ENCODE measurements at regions not wholly inside any gene's neighbourhood (a gene's known extent, or its start where the extent isn't known, plus 50 kb on each side); places are given as distances from the start of the nearest gene placed in this dataset.

DNA sequence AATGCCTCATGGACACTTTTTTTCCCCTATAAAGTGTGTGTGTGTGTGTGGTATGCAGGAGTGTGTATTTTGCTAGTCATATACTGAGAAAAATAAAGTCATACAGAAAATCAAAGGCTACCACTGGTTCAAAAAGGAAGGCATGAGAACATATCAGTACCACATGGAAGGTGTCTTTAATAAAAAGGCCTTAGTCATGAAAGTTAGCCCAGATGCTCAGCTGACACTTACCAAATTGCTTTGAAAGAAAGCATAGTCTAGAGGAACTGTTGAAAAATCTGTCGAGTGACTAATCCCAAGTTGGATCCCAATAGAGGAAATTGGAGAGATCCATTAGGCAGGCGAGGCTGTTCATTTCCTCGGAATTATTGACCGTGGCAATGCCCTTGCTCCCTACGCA lies 432.9 kb upstream of the CFAP20DC start:
- H3K79me1 ChIP-seq (ENCODE audit: low read depth, low read length): no peaks in the 10 kb centered on the region
- no peaks in the 10 kb centered on the region for H3K4me1 ChIP-seq (ENCODE audit: control insufficient read depth in 2 of 2, insufficient read depth in 1 of 2, low read depth in 1 of 2, low read length in 2 of 2)
- no peaks in the 10 kb centered on the region for H3K27me3 ChIP-seq (ENCODE audit: control insufficient read depth in 3 of 3, insufficient read depth in 3 of 3, low read depth in 1 of 3, low read length in 3 of 3)
- H3K9ac ChIP-seq (ENCODE audit: low read depth, low read length, poor library complexity): no peak overlapping the region
- no peak overlapping the region for H3K14ac ChIP-seq (ENCODE audit: low read length)
- no peak overlapping the region for H2AFZ ChIP-seq (ENCODE audit: low read length)
- H4K91ac ChIP-seq (ENCODE audit: low read depth, low read length, poor library complexity): no peak overlapping the region
- no peak overlapping the region for H2BK15ac ChIP-seq (ENCODE audit: low read length)
- no peaks in the 10 kb centered on the region for H3K36me3 ChIP-seq (replicated peaks in 1 of 2; ENCODE audit: control insufficient read depth in 2 of 2, insufficient read depth in 2 of 2, low read length in 2 of 2)
- no peaks in the 10 kb centered on the region for H3K9me3 ChIP-seq (replicated peaks in 1 of 2; ENCODE audit: control insufficient read depth in 2 of 2, insufficient read depth in 1 of 2, low read depth in 1 of 2, low read length in 2 of 2)
- H3K23ac ChIP-seq (ENCODE audit: low read depth, low read length, poor library complexity): no peak overlapping the region
- no peak overlapping the region for H2BK120ac ChIP-seq (ENCODE audit: low read depth, low read length)
- no peak for DNase-seq (ENCODE audit: low spot score)
- no peak overlapping the region for H2BK12ac ChIP-seq (ENCODE audit: low read length)
- H3K27ac ChIP-seq (replicated peaks; ENCODE audit: low read length): no peak overlapping the region
- H3K4ac ChIP-seq (ENCODE audit: low read length): no peak overlapping the region
- no peak overlapping the region for H3K4me2 ChIP-seq (ENCODE audit: insufficient read depth, low read length, poor library complexity, severe bottlenecking)
- H2BK5ac ChIP-seq (ENCODE audit: low read length): no peak overlapping the region
- WGBS, 2 donors (ENCODE audit: extremely low coverage in 2 of 2, insufficient read length in 2 of 2, insufficient replicate concordance in 1 of 2): no CpG with 5 or more reads among the region's 5 CpGs
- H4K8ac ChIP-seq (ENCODE audit: low read depth, low read length): no peak overlapping the region
- no peak overlapping the region for H2AK5ac ChIP-seq (ENCODE audit: low read depth, low read length)
- no peak overlapping the region for H3K4me3 ChIP-seq (ENCODE audit: low read length in 2 of 2)
- H3K18ac ChIP-seq (ENCODE audit: low read length): no peak overlapping the region

- H2BK120ac ChIP-seq (ENCODE audit: low read depth, low read length): no peak overlapping the region
- no CpG with 5 or more reads among the region's 3 CpGs for WGBS, 2 donors (ENCODE audit: extremely low coverage in 2 of 2, insufficient read length in 2 of 2, insufficient replicate concordance in 1 of 2)
- H3K79me1 ChIP-seq (ENCODE audit: low read depth, low read length): no peaks in the 10 kb centered on the region
- no peak overlapping the region for H3K4ac ChIP-seq (ENCODE audit: low read length)
- H3K14ac ChIP-seq (ENCODE audit: low read length): no peak overlapping the region
- H4K91ac ChIP-seq (ENCODE audit: low read depth, low read length, poor library complexity): no peak overlapping the region
- H3K4me1 ChIP-seq (ENCODE audit: control insufficient read depth in 2 of 2, insufficient read depth in 1 of 2, low read depth in 1 of 2, low read length in 2 of 2): no peaks in the 10 kb centered on the region
- H3K23ac ChIP-seq (ENCODE audit: low read depth, low read length, poor library complexity): no peak overlapping the region
- no peak overlapping the region for H3K9ac ChIP-seq (ENCODE audit: low read depth, low read length, poor library complexity)
- H3K9me3 ChIP-seq (replicated peaks in 1 of 2; ENCODE audit: control insufficient read depth in 2 of 2, insufficient read depth in 1 of 2, low read depth in 1 of 2, low read length in 2 of 2): no peaks in the 10 kb centered on the region
- no peak overlapping the region for H3K4me2 ChIP-seq (ENCODE audit: insufficient read depth, low read length, poor library complexity, severe bottlenecking)
- no peaks in the 10 kb centered on the region for H3K36me3 ChIP-seq (replicated peaks in 1 of 2; ENCODE audit: control insufficient read depth in 2 of 2, insufficient read depth in 2 of 2, low read length in 2 of 2)
- H3K18ac ChIP-seq (ENCODE audit: low read length): no peak overlapping the region
- no peaks in the 10 kb centered on the region for H3K27me3 ChIP-seq (ENCODE audit: control insufficient read depth in 3 of 3, insufficient read depth in 3 of 3, low read depth in 1 of 3, low read length in 3 of 3)
- no peak overlapping the region for H3K4me3 ChIP-seq (ENCODE audit: low read length in 2 of 2)
- DNase-seq (ENCODE audit: low spot score): no peak
- no peak overlapping the region for H4K8ac ChIP-seq (ENCODE audit: low read depth, low read length)
- no peak overlapping the region for H2BK5ac ChIP-seq (ENCODE audit: low read length)
- H2BK15ac ChIP-seq (ENCODE audit: low read length): no peak overlapping the region
- no peak overlapping the region for H2AK5ac ChIP-seq (ENCODE audit: low read depth, low read length)
- H3K27ac ChIP-seq (replicated peaks; ENCODE audit: low read length): no peak overlapping the region
- H2BK12ac ChIP-seq (ENCODE audit: low read length): no peak overlapping the region
- H2AFZ ChIP-seq (ENCODE audit: low read length): no peak overlapping the region
Measured at GRCh38 chr3:59481776-59482400, 432.1 kb upstream of the CFAP20DC start.

DNA sequence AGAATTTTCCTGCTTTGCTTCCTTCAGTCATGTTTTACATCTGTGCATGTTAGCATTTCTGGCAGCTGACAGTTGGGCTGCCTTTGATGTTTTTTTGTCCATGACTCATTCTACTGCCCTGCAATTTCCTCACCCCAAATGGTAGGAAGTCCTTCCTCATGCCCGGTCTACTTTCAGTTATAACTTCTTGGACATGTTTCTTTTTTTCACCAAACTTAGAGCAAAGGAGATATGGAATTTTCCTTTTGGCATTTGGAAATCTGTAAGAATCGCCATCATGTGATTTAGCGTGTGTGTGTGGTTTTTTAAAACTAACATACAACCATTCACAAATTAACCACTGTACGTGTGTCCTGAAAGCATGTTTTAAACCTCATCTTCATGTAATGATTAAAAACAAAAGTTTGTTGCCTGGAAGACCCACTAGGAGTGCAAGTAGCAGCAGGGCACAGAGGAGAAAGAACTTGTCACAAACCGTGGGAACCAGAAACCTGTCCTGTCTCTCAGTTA lies 430.7 kb upstream of the CFAP20DC start:
- WGBS, 2 donors (ENCODE audit: extremely low coverage in 2 of 2, insufficient read length in 2 of 2, insufficient replicate concordance in 1 of 2): no CpG with 5 or more reads among the region's 5 CpGs
- no peak overlapping the region for H3K9ac ChIP-seq (ENCODE audit: low read depth, low read length, poor library complexity)
- H3K27me3 ChIP-seq (ENCODE audit: control insufficient read depth in 3 of 3, insufficient read depth in 3 of 3, low read depth in 1 of 3, low read length in 3 of 3): no peaks in the 10 kb centered on the region
- H3K79me1 ChIP-seq (ENCODE audit: low read depth, low read length): no peaks in the 10 kb centered on the region
- H3K27ac ChIP-seq (replicated peaks; ENCODE audit: low read length): no peak overlapping the region
- DNase-seq (ENCODE audit: low spot score): no peak
- no peak overlapping the region for H3K18ac ChIP-seq (ENCODE audit: low read length)
- H4K8ac ChIP-seq (ENCODE audit: low read depth, low read length): no peak overlapping the region
- no peak overlapping the region for H2BK120ac ChIP-seq (ENCODE audit: low read depth, low read length)
- no peak overlapping the region for H2BK5ac ChIP-seq (ENCODE audit: low read length)
- H3K23ac ChIP-seq (ENCODE audit: low read depth, low read length, poor library complexity): no peak overlapping the region
- H3K14ac ChIP-seq (ENCODE audit: low read length): no peak overlapping the region
- H3K4me1 ChIP-seq (ENCODE audit: control insufficient read depth in 2 of 2, insufficient read depth in 1 of 2, low read depth in 1 of 2, low read length in 2 of 2): no peaks in the 10 kb centered on the region
- no peak overlapping the region for H3K4me3 ChIP-seq (ENCODE audit: low read length in 2 of 2)
- H3K4ac ChIP-seq (ENCODE audit: low read length): no peak overlapping the region
- no peak overlapping the region for H2AK5ac ChIP-seq (ENCODE audit: low read depth, low read length)
- no peaks in the 10 kb centered on the region for H3K9me3 ChIP-seq (replicated peaks in 1 of 2; ENCODE audit: control insufficient read depth in 2 of 2, insufficient read depth in 1 of 2, low read depth in 1 of 2, low read length in 2 of 2)
- no peak overlapping the region for H4K91ac ChIP-seq (ENCODE audit: low read depth, low read length, poor library complexity)
- no peak overlapping the region for H3K4me2 ChIP-seq (ENCODE audit: insufficient read depth, low read length, poor library complexity, severe bottlenecking)
- H2BK12ac ChIP-seq (ENCODE audit: low read length): no peak overlapping the region
- H3K36me3 ChIP-seq (replicated peaks in 1 of 2; ENCODE audit: control insufficient read depth in 2 of 2, insufficient read depth in 2 of 2, low read length in 2 of 2): no peaks in the 10 kb centered on the region
- H2AFZ ChIP-seq (ENCODE audit: low read length): no peak overlapping the region
- H2BK15ac ChIP-seq (ENCODE audit: low read length): no peak overlapping the region

DNA sequence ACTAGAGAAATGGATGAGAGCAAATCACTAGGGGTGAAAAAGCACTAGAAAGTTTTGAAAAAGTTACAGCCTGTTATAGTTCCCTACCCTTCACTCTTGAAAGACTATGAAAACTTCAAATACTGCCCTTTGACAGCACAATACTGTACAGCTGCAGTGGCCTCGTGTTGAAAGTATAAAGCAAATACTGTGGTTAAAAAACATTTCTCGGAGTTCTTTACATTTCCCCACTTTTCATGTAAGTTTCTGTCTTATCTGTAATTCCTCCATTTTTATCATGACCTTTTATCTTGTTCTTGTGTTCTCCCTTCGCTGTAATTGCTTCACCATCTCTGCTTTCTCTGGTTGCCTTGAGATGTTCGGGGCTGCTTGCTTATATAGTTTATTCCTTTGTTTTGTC lies 423.8 kb upstream of the CFAP20DC start:
- Histone ChIP-seq H2AK5ac (ENCODE audit: low read depth, low read length) (no peak overlapping the region), H4K91ac (ENCODE audit: low read depth, low read length, poor library complexity) (no peak overlapping the region), H3K9me3 (replicated peaks in 1 of 2; ENCODE audit: control insufficient read depth in 2 of 2, insufficient read depth in 1 of 2, low read depth in 1 of 2, low read length in 2 of 2) (peaks cover 2 to 5% of the 10 kb centered on the region in 2 donors), H3K4me3 (ENCODE audit: low read length in 2 of 2) (no peak overlapping the region), H3K14ac (ENCODE audit: low read length) (no peak overlapping the region), H2BK120ac (ENCODE audit: low read depth, low read length) (no peak overlapping the region), H3K18ac (ENCODE audit: low read length) (no peak overlapping the region), H3K27ac (replicated peaks; ENCODE audit: low read length) (no peak overlapping the region), H4K8ac (ENCODE audit: low read depth, low read length) (no peak overlapping the region), H3K4me1 (ENCODE audit: control insufficient read depth in 2 of 2, insufficient read depth in 1 of 2, low read depth in 1 of 2, low read length in 2 of 2) (no peaks in the 10 kb centered on the region), H2BK15ac (ENCODE audit: low read length) (no peak overlapping the region), H2BK5ac (ENCODE audit: low read length) (no peak overlapping the region), H2AFZ (ENCODE audit: low read length) (no peak overlapping the region), H3K4ac (ENCODE audit: low read length) (no peak overlapping the region), H3K79me1 (ENCODE audit: low read depth, low read length) (no peaks in the 10 kb centered on the region), H3K9ac (ENCODE audit: low read depth, low read length, poor library complexity) (no peak overlapping the region), H3K27me3 (ENCODE audit: control insufficient read depth in 3 of 3, insufficient read depth in 3 of 3, low read depth in 1 of 3, low read length in 3 of 3) (no peaks in the 10 kb centered on the region), H3K4me2 (ENCODE audit: insufficient read depth, low read length, poor library complexity, severe bottlenecking) (no peak overlapping the region), H3K36me3 (replicated peaks in 1 of 2; ENCODE audit: control insufficient read depth in 2 of 2, insufficient read depth in 2 of 2, low read length in 2 of 2) (no peaks in the 10 kb centered on the region), H2BK12ac (ENCODE audit: low read length) (no peak overlapping the region), H3K23ac (ENCODE audit: low read depth, low read length, poor library complexity) (no peak overlapping the region)
- WGBS, 2 donors (ENCODE audit: extremely low coverage in 2 of 2, insufficient read length in 2 of 2, insufficient replicate concordance in 1 of 2): no CpG with 5 or more reads among the region's 4 CpGs
- no peak for DNase-seq (ENCODE audit: low spot score)

All from neuronal stem cell (in vitro differentiated cells).